ENCODE measurements at regions not wholly inside any gene's neighbourhood (a gene's known extent, or its start where the extent isn't known, plus 50 kb on each side); places are given as distances from the start of the nearest gene placed in this dataset.

- Mint-ChIP-seq H3K4me1 (no peaks in the 10 kb centered on the region), H3K36me3 (no peaks in the 10 kb centered on the region), H3K9me3 (peaks cover 7% of the 10 kb centered on the region), H3K27me3 (ENCODE audit: insufficient read depth, low read depth) (peaks cover 2% of the 10 kb centered on the region), H3K27ac (no peak overlapping the region), H3K4me3 (no peak overlapping the region)
- no peaks in the 10 kb centered on the region for H3K4me1 ChIP-seq
- DNase-seq (ENCODE audit: low spot score), result no peak
- no peaks in the 10 kb centered on the region for H3K36me3 ChIP-seq
- H3K4me2 ChIP-seq, result no peak overlapping the region
- H3K9ac ChIP-seq, result no peak overlapping the region
- no peaks in the 10 kb centered on the region for H3K79me2 ChIP-seq (ENCODE audit: low read depth)
- no peak overlapping the region for H3K27ac ChIP-seq
- TF ChIP-seq EZH2phosphoT487 (IDR thresholded peaks at IDR 0.05), result no peak
- no peak for TF ChIP-seq CTCF (IDR thresholded peaks at IDR 0.05)
- no peak for TF ChIP-seq EZH2 (IDR thresholded peaks at IDR 0.05)
- H3K9me3 ChIP-seq (ENCODE audit: low read depth), result no peaks in the 10 kb centered on the region
- H2AFZ ChIP-seq (replicated peaks), result no peak overlapping the region
- no peaks in the 10 kb centered on the region for H4K20me1 ChIP-seq (ENCODE audit: low read depth)
- no peak overlapping the region for H3K4me3 ChIP-seq
- no peaks in the 10 kb centered on the region for H3F3A ChIP-seq (ENCODE audit: low read depth)
- no peaks in the 10 kb centered on the region for H3K27me3 ChIP-seq
Observed at GRCh38 chr5:57642698-57643097, 160.1 kb upstream of the ACTBL2 start.

DNA sequence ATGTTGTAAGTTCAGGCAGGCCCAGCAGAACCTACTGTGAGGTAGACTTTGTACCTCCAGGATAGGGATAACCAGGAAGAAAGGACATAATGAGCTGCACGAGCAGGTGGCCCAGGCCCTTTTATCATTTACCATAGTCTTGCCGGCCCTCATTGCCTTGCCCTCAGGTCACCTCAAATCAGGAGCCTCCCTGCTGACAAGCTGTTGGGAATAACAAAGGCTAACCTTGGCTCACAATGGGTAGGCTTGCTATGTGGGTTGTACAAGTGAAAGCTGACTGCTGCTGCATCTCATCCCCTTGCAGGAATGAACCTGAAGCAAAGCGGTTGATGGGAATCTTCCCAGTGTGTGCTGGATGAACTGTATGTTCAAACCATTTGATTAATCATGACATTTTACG, 159.5 kb upstream of the ACTBL2 start:
- H3K36me3 Mint-ChIP-seq, result no peaks in the 10 kb centered on the region
- H3K27ac ChIP-seq, result no peak overlapping the region
- no peaks in the 10 kb centered on the region for H3K4me1 Mint-ChIP-seq
- H3K27me3 Mint-ChIP-seq (ENCODE audit: insufficient read depth, low read depth), result peaks cover 2% of the 10 kb centered on the region
- H3K4me1 ChIP-seq, result no peaks in the 10 kb centered on the region
- no peaks in the 10 kb centered on the region for H3F3A ChIP-seq (ENCODE audit: low read depth)
- H3K27me3 ChIP-seq, result no peaks in the 10 kb centered on the region
- no peak for DNase-seq (ENCODE audit: low spot score)
- H3K9ac ChIP-seq, result no peak overlapping the region
- H3K9me3 Mint-ChIP-seq, result peaks cover 5% of the 10 kb centered on the region
- no peaks in the 10 kb centered on the region for H3K9me3 ChIP-seq (ENCODE audit: low read depth)
- no peak overlapping the region for H3K27ac Mint-ChIP-seq
- no peak overlapping the region for H3K4me2 ChIP-seq
- H3K36me3 ChIP-seq, result no peaks in the 10 kb centered on the region
- no peaks in the 10 kb centered on the region for H3K79me2 ChIP-seq (ENCODE audit: low read depth)
- no peak overlapping the region for H3K4me3 ChIP-seq
- H3K4me3 Mint-ChIP-seq, result no peak overlapping the region
- H4K20me1 ChIP-seq (ENCODE audit: low read depth), result no peaks in the 10 kb centered on the region
- H2AFZ ChIP-seq (replicated peaks), result no peak overlapping the region
- no peak for TF ChIP-seq CTCF (IDR thresholded peaks at IDR 0.05)
- no peak for TF ChIP-seq EZH2 (IDR thresholded peaks at IDR 0.05)
- TF ChIP-seq EZH2phosphoT487 (IDR thresholded peaks at IDR 0.05), result no peak

DNA sequence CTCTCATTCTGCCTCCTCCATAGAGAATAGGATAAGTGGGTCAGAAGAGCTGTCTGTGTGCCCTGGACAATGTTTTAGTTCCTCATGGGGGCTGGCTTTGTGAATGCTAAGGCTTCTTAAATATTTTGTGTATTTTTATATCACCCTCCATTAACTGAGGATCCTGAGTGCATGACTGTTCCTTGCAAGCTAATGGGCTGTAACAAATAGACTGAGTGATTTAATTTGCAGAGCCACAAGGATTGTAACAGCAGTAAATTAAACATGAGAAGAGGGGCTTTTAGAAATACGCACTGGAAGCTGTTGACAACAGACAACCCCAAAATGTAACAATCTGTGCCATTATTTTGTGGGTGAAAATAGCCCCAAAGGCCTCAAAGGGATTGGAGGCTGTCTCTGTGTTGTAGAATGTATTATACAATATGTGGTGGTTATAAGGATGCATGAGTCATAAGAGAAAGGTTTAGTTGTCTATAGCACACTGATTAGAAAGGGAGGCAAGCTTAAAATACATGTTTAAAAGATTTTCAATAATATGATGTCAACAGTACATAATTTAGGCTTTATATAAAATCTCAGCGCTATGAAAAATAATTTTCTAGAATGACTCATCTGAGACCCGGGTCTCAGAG, 152.7 kb upstream of the ACTBL2 start:
- no peaks in the 10 kb centered on the region for H3K27me3 ChIP-seq
- H3K27me3 Mint-ChIP-seq (ENCODE audit: insufficient read depth, low read depth), result no peaks in the 10 kb centered on the region
- H3K9me3 Mint-ChIP-seq, result no peaks in the 10 kb centered on the region
- H3K36me3 Mint-ChIP-seq, result no peaks in the 10 kb centered on the region
- H3K9me3 ChIP-seq (ENCODE audit: low read depth), result no peaks in the 10 kb centered on the region
- H3K4me3 ChIP-seq, result no peak overlapping the region
- no peak overlapping the region for H2AFZ ChIP-seq (replicated peaks)
- H3K4me1 ChIP-seq, result no peaks in the 10 kb centered on the region
- TF ChIP-seq EZH2phosphoT487 (IDR thresholded peaks at IDR 0.05) (no peak), CTCF (IDR thresholded peaks at IDR 0.05) (no peak), EZH2 (IDR thresholded peaks at IDR 0.05) (no peak)
- DNase-seq (ENCODE audit: low spot score), result no peak
- no peak overlapping the region for H3K27ac Mint-ChIP-seq
- H3K79me2 ChIP-seq (ENCODE audit: low read depth), result no peaks in the 10 kb centered on the region
- no peak overlapping the region for H3K27ac ChIP-seq
- no peak overlapping the region for H3K9ac ChIP-seq
- H3K36me3 ChIP-seq, result no peaks in the 10 kb centered on the region
- no peaks in the 10 kb centered on the region for H3K4me1 Mint-ChIP-seq
- no peak overlapping the region for H3K4me2 ChIP-seq
- no peaks in the 10 kb centered on the region for H3F3A ChIP-seq (ENCODE audit: low read depth)
- H4K20me1 ChIP-seq (ENCODE audit: low read depth), result no peaks in the 10 kb centered on the region
- no peak overlapping the region for H3K4me3 Mint-ChIP-seq
